HG02852 (cell line): ENCODE measurements at regions not wholly inside any gene's neighbourhood (a gene's known extent, or its start where the extent isn't known, plus 50 kb on each side); places are given as distances from the start of the nearest gene placed in this dataset.

ENCODE experiments used
- ATAC-seq: cut with Tn5 transposase; IDR thresholded peaks from one replicate; pipeline ENCODE4 v1.9.1; 2021; ENCODE audit warnings: mild to moderate bottlenecking, moderate library complexity; ENCODE audit not compliant: unreplicated experiment

- no peak for ATAC-seq
Observed at GRCh38 chrX:147693511-147693910, 218.2 kb upstream of the FMR1 start.

GRCh38 chrX:147699061-147699460, 212.7 kb upstream of the FMR1 start:
- ATAC-seq = no peak

GRCh38 chrX:147710301-147710700, 201.4 kb upstream of the FMR1 start:
- no peak for ATAC-seq

- ATAC-seq = no peak
Observed at GRCh38 chrX:147733369-147733768, 178.3 kb upstream of the FMR1 start.

- ATAC-seq = no peak
Observed at GRCh38 chrX:147735364-147735763, 176.4 kb upstream of the FMR1 start.

GRCh38 chrX:147736045-147736444, 175.7 kb upstream of the FMR1 start:
- ATAC-seq = no peak

GRCh38 chrX:147737690-147738089, 174.0 kb upstream of the FMR1 start:
- no peak for ATAC-seq

GRCh38 chrX:147738265-147738664, 173.5 kb upstream of the FMR1 start:
- ATAC-seq = no peak

- ATAC-seq = no peak
Observed at GRCh38 chrX:147739196-147739595, 172.5 kb upstream of the FMR1 start.

GRCh38 chrX:147741776-147742175, 169.9 kb upstream of the FMR1 start:
- no peak for ATAC-seq

GRCh38 chrX:147749308-147749707, 162.4 kb upstream of the FMR1 start:
- ATAC-seq = no peak

GRCh38 chrX:147757750-147758149, 154.0 kb upstream of the FMR1 start:
- no peak for ATAC-seq

- no peak for ATAC-seq
Observed at GRCh38 chrX:147763131-147763530, 148.6 kb upstream of the FMR1 start.

- ATAC-seq = no peak
Observed at GRCh38 chrX:147764868-147765267, 146.9 kb upstream of the FMR1 start.

- ATAC-seq = no peak
Observed at GRCh38 chrX:147770858-147771257, 140.9 kb upstream of the FMR1 start.

- no peak for ATAC-seq
Observed at GRCh38 chrX:147776988-147777387, 134.7 kb upstream of the FMR1 start.

- no peak for ATAC-seq
Observed at GRCh38 chrX:147779173-147779572, 132.5 kb upstream of the FMR1 start.

- ATAC-seq = no peak
Observed at GRCh38 chrX:147781844-147782243, 129.9 kb upstream of the FMR1 start.

GRCh38 chrX:147788641-147789350, 122.9 kb upstream of the FMR1 start:
- ATAC-seq = no peak

- no peak for ATAC-seq
Observed at GRCh38 chrX:147800663-147801062, 111.1 kb upstream of the FMR1 start.

GRCh38 chrX:147803948-147804347, 107.8 kb upstream of the FMR1 start:
- ATAC-seq = no peak

- no peak for ATAC-seq
Observed at GRCh38 chrX:147811803-147812202, 99.9 kb upstream of the FMR1 start.

- ATAC-seq = no peak
Observed at GRCh38 chrX:147827070-147827469, 84.6 kb upstream of the FMR1 start.
